T-cell (primary cell): ENCODE measurements at regions not wholly inside any gene's neighbourhood (a gene's known extent, or its start where the extent isn't known, plus 50 kb on each side); places are given as distances from the start of the nearest gene placed in this dataset.
"Not testable (repeated sequence)": the region's sequence is repeated elsewhere in the genome, so short reads cannot be mapped to it uniquely, and the experiment has no call there.

ENCODE experiments used
- ATAC-seq, 4 experiments: fragments of 200-7000 bp in 3 of 4; fragments of 150-1000 bp in 1 of 4; cut with Tn5 transposase; replicated peaks in 1 of 4; 1 replicate in 3 of 4; 2 replicates in 1 of 4; pipeline ENCODE4 v1.10.0; 2021; ENCODE audit warnings: moderate library complexity in 3 of 4, mild to moderate bottlenecking in 2 of 4, moderate number of reproducible peaks in 1 of 4
- CTCF ChIA-PET, 2 donors: fragments of 300-600 bp; sonication (Branson Sonifier 250); formaldehyde crosslinking; loops; one replicate each; lab custom pipeline; 2022; ENCODE audit warnings: antibody characterized with exemption in 2 of 2; lab: Charles Lee
- POLR2A ChIA-PET, 2 donors: fragments of 300-600 bp; sonication (Branson Sonifier 250); formaldehyde crosslinking; loops; one replicate each; lab custom pipeline; 2022; ENCODE audit warnings: antibody characterized with exemption in 2 of 2; lab: Charles Lee
- DNase-seq, 35 experiments: peaks; one replicate each; pipeline versions ENCODE4 v3.0.0 to v3.0.0-alpha.2; 2013 to 2023
- H3K27ac ChIP-seq: one replicate; pipeline ENCODE4 v1.5.1; 2013; ENCODE audit warnings: low read length
- H3K27me3 ChIP-seq, 2 experiments: replicated peaks in 1 of 2; 1 replicate in 1 of 2; 2 replicates in 1 of 2; pipeline versions ENCODE4 v1.6.1 to v1.7.0; 2013; ENCODE audit warnings: low read length in 1 of 2, mixed read lengths in 1 of 2; ENCODE audit not compliant: control insufficient read depth in 2 of 2, insufficient read depth in 2 of 2; ENCODE audit errors: extremely low read depth in 1 of 2
- H3K36me3 ChIP-seq, 2 donors: 1 replicate in 1 of 2; 2 replicates in 1 of 2; pipeline versions ENCODE4 v1.6.1 to v1.7.0; 2013; ENCODE audit warnings: low read length in 1 of 2; ENCODE audit not compliant: control insufficient read depth in 2 of 2, insufficient read depth in 1 of 2; ENCODE audit errors: extremely low read depth in 1 of 2
- H3K4me1 ChIP-seq, 2 experiments: 1 replicate in 1 of 2; 2 replicates in 1 of 2; pipeline versions ENCODE4 v1.6.1 to v1.7.0; 2013; ENCODE audit warnings: low read length in 2 of 2, mixed read lengths in 1 of 2; ENCODE audit not compliant: insufficient read depth in 2 of 2, control insufficient read depth in 1 of 2; ENCODE audit errors: extremely low read depth in 1 of 2
- H3K4me3 ChIP-seq, 2 donors: 1 replicate in 1 of 2; 2 replicates in 1 of 2; pipeline versions ENCODE4 v1.5.1 to v1.7.0; 2013; ENCODE audit warnings: mild to moderate bottlenecking in 2 of 2, low read length in 1 of 2, moderate library complexity in 1 of 2; ENCODE audit not compliant: control insufficient read depth in 1 of 2; ENCODE audit errors: extremely low read depth in 1 of 2
- H3K9me3 ChIP-seq: 2 replicates; pipeline ENCODE4 v1.7.0; 2013
- H3K27ac Mint-ChIP-seq, 2 donors: one replicate each; pipeline ENCODE4 v1.8.0; 2020 to 2021; ENCODE audit warnings: mild to moderate bottlenecking in 2 of 2, mixed read lengths in 2 of 2
- H3K27me3 Mint-ChIP-seq, 2 donors: one replicate each; pipeline ENCODE4 v1.8.0; 2021 to 2022; ENCODE audit warnings: mixed read lengths in 2 of 2
- H3K36me3 Mint-ChIP-seq: one replicate; pipeline ENCODE4 v1.8.0; 2021; ENCODE audit warnings: mixed read lengths
- H3K4me1 Mint-ChIP-seq, 3 donors: one replicate each; pipeline ENCODE4 v1.8.0; 2020 to 2022; ENCODE audit warnings: mixed read lengths in 3 of 3, mild to moderate bottlenecking in 1 of 3
- H3K4me3 Mint-ChIP-seq, 3 donors: one replicate each; pipeline ENCODE4 v1.8.0; 2020 to 2022; ENCODE audit warnings: mild to moderate bottlenecking in 3 of 3, mixed read lengths in 3 of 3, moderate library complexity in 3 of 3
- H3K9me3 Mint-ChIP-seq, 3 donors: one replicate each; pipeline ENCODE4 v1.8.0; 2020 to 2022; ENCODE audit warnings: mixed read lengths in 3 of 3
- WGBS: methylation state at CpG from one replicate; pipeline ENCODE4 v1.1.5; 2013; ENCODE audit warnings: missing lambda C conversion rate; ENCODE audit not compliant: insufficient coverage; 5-methylcytosine and 5-hydroxymethylcytosine counted together

GRCh38 chr3:3447641-3448040 lies 268.1 kb upstream of the CRBN start:
- no peaks in the 10 kb centered on the region for H3K9me3 ChIP-seq
- H3K27me3 ChIP-seq: no peaks in the 10 kb centered on the region
- ATAC-seq: no peak
- H3K4me3 ChIP-seq: no peak overlapping the region
- ChIA-PET CTCF (no interaction called here), POLR2A (no interaction called here)
- no peak overlapping the region for H3K27ac ChIP-seq
- Mint-ChIP-seq H3K27me3 (no peaks in the 10 kb centered on the region), H3K27ac (no peak overlapping the region), H3K4me3 (no peak overlapping the region), H3K4me1 (no peaks in the 10 kb centered on the region), H3K9me3 (peaks cover 0 to 4% (median 0%) of the 10 kb centered on the region in 3 donors), H3K36me3 (no peaks in the 10 kb centered on the region)
- WGBS: 94% methylated on average over 2 of the region's 2 CpGs
- no peaks in the 10 kb centered on the region for H3K36me3 ChIP-seq
- no peaks in the 10 kb centered on the region for H3K4me1 ChIP-seq
- DNase-seq: no peak

GRCh38 chr3:3446251-3446650 lies 266.8 kb upstream of the CRBN start:
- Mint-ChIP-seq H3K36me3 (no peaks in the 10 kb centered on the region), H3K9me3 (peaks cover 0 to 4% (median 0%) of the 10 kb centered on the region in 3 donors), H3K27me3 (no peaks in the 10 kb centered on the region), H3K4me1 (no peaks in the 10 kb centered on the region), H3K27ac (no peak overlapping the region), H3K4me3 (no peak overlapping the region)
- no peak for ATAC-seq
- H3K27ac ChIP-seq: no peak overlapping the region
- H3K4me1 ChIP-seq: no peaks in the 10 kb centered on the region
- no CpG with 5 or more reads among the region's 4 CpGs for WGBS
- H3K9me3 ChIP-seq: no peaks in the 10 kb centered on the region
- CTCF ChIA-PET: no interaction called here
- POLR2A ChIA-PET: no interaction called here
- H3K27me3 ChIP-seq: no peaks in the 10 kb centered on the region
- H3K36me3 ChIP-seq: no peaks in the 10 kb centered on the region
- DNase-seq: no peak
- H3K4me3 ChIP-seq: no peak overlapping the region

- Histone ChIP-seq H3K36me3 (no peaks in the 10 kb centered on the region), H3K27me3 (no peaks in the 10 kb centered on the region), H3K4me1 (no peaks in the 10 kb centered on the region), H3K4me3 (no peak overlapping the region), H3K27ac (no peak overlapping the region), H3K9me3 (no peaks in the 10 kb centered on the region)
- POLR2A ChIA-PET: no interaction called here
- H3K27me3 Mint-ChIP-seq: peaks cover 0 to 5% of the 10 kb centered on the region in 2 donors
- CTCF ChIA-PET: no interaction called here
- H3K9me3 Mint-ChIP-seq: peaks cover 0 to 2% (median 0%) of the 10 kb centered on the region in 3 donors
- no peaks in the 10 kb centered on the region for H3K4me1 Mint-ChIP-seq
- ATAC-seq: no peak
- H3K4me3 Mint-ChIP-seq: no peak overlapping the region
- H3K36me3 Mint-ChIP-seq: no peaks in the 10 kb centered on the region
- 73% methylated on average over 2 of the region's 3 CpGs for WGBS
- no peak for DNase-seq
- no peak overlapping the region for H3K27ac Mint-ChIP-seq
Measured at GRCh38 chr3:3443482-3443881, 264.0 kb upstream of the CRBN start.

- DNase-seq (no peak), ATAC-seq (no peak)
- Mint-ChIP-seq H3K9me3 (peaks cover 0 to 7% (median 0%) of the 10 kb centered on the region in 3 donors), H3K4me3 (no peak overlapping the region), H3K36me3 (no peaks in the 10 kb centered on the region), H3K27me3 (peaks cover 0 to 3% of the 10 kb centered on the region in 2 donors), H3K27ac (no peak overlapping the region), H3K4me1 (no peaks in the 10 kb centered on the region)
- H3K27me3 ChIP-seq: no peaks in the 10 kb centered on the region
- H3K9me3 ChIP-seq: no peaks in the 10 kb centered on the region
- no peak overlapping the region for H3K4me3 ChIP-seq
- no peak overlapping the region for H3K27ac ChIP-seq
- no peaks in the 10 kb centered on the region for H3K4me1 ChIP-seq
- no peaks in the 10 kb centered on the region for H3K36me3 ChIP-seq
- ChIA-PET POLR2A (no interaction called here), CTCF (no interaction called here)
- WGBS: no CpG with 5 or more reads among the region's 2 CpGs
Measured at GRCh38 chr3:3433711-3434110, 254.2 kb upstream of the CRBN start.

GRCh38 chr3:3429841-3430240 lies 250.3 kb upstream of the CRBN start:
- peaks cover 0 to 7% (median 5%) of the 10 kb centered on the region in 3 donors for H3K9me3 Mint-ChIP-seq
- H3K36me3 Mint-ChIP-seq: no peaks in the 10 kb centered on the region
- Histone ChIP-seq H3K27ac (no peak overlapping the region), H3K4me3 (no peak overlapping the region), H3K9me3 (no peaks in the 10 kb centered on the region), H3K27me3 (no peaks in the 10 kb centered on the region), H3K36me3 (no peaks in the 10 kb centered on the region), H3K4me1 (no peaks in the 10 kb centered on the region)
- H3K27me3 Mint-ChIP-seq: peaks cover 0 to 3% of the 10 kb centered on the region in 2 donors
- ChIA-PET POLR2A (interaction anchor here in 1 of 2 donors (0.6 kb wide), 1 partner anchor 17 kb away, joined by 3 read pairs; no protein-coding TSS in a partner anchor), CTCF (no interaction called here)
- WGBS: 67% methylated on average over 1 of the region's 5 CpGs
- H3K27ac Mint-ChIP-seq: no peak overlapping the region
- no peaks in the 10 kb centered on the region for H3K4me1 Mint-ChIP-seq
- no peak overlapping the region for H3K4me3 Mint-ChIP-seq
- DNase-seq (no peak), ATAC-seq (no peak)

- H3K27ac ChIP-seq, H3K9me3 ChIP-seq, H3K4me1 Mint-ChIP-seq, H3K4me3 ChIP-seq, H3K27me3 ChIP-seq, H3K36me3 Mint-ChIP-seq, H3K27ac Mint-ChIP-seq, POLR2A ChIA-PET, H3K4me1 ChIP-seq, H3K4me3 Mint-ChIP-seq, DNase-seq, CTCF ChIA-PET, ATAC-seq, H3K36me3 ChIP-seq: not testable (repeated sequence)
- Mint-ChIP-seq H3K9me3 (peaks cover 2 to 19% (median 12%) of the 10 kb centered on the region in 3 donors), H3K27me3 (peaks cover 2 to 14% of the 10 kb centered on the region in 2 donors)
- WGBS: 100% methylated on average over 2 of the region's 4 CpGs
Measured at GRCh38 chr3:3407707-3408106, 228.2 kb upstream of the CRBN start.

GRCh38 chr3:3405131-3405530 lies 225.6 kb upstream of the CRBN start:
- Mint-ChIP-seq H3K27me3 (peaks cover 6 to 23% of the 10 kb centered on the region in 2 donors), H3K9me3 (peaks cover 6 to 27% (median 22%) of the 10 kb centered on the region in 3 donors), H3K4me3 (no peak overlapping the region), H3K27ac (no peak overlapping the region), H3K4me1 (no peaks in the 10 kb centered on the region), H3K36me3 (no peaks in the 10 kb centered on the region)
- H3K36me3 ChIP-seq: no peaks in the 10 kb centered on the region
- no peaks in the 10 kb centered on the region for H3K4me1 ChIP-seq
- peaks cover 4% of the 10 kb centered on the region for H3K9me3 ChIP-seq
- H3K27me3 ChIP-seq: peaks cover 0 to 13% of the 10 kb centered on the region in 2 experiments
- no peak overlapping the region for H3K27ac ChIP-seq
- WGBS: 66% methylated on average over 5 of the region's 6 CpGs
- no peak for ATAC-seq
- ChIA-PET CTCF (no interaction called here), POLR2A (no interaction called here)
- DNase-seq: no peak
- no peak overlapping the region for H3K4me3 ChIP-seq
